Keratinocyte (primary cell): ENCODE measurements at regions not wholly inside any gene's neighbourhood (a gene's known extent, or its start where the extent isn't known, plus 50 kb on each side); places are given as distances from the start of the nearest gene placed in this dataset.

ENCODE experiments used
- CTCF ChIP-seq, 3 experiments: IDR thresholded peaks in 1 of 3; conservative IDR thresholded peaks in 1 of 3; optimal IDR thresholded peaks in 1 of 3; 2 replicates in 2 of 3; 3 replicates in 1 of 3; pipeline versions ENCODE3 to v1.5.1; 2011; ENCODE audit warnings: low read length in 3 of 3, mild to moderate bottlenecking in 3 of 3, moderate library complexity in 2 of 3, control low read depth in 1 of 3, inconsistent platforms in 1 of 3; ENCODE audit not compliant: insufficient read depth in 2 of 3; ENCODE audit errors: extremely low read depth in 1 of 3
- EZH2 ChIP-seq: IDR thresholded peaks from one replicate; pipeline ENCODE4 v1.6.1; 2012; ENCODE audit warnings: inconsistent platforms, mild to moderate bottlenecking, low read length, moderate library complexity

- TF ChIP-seq CTCF (optimal IDR thresholded peaks at IDR 0.05 in 1 of 3, IDR thresholded peaks at IDR 0.05 in 1 of 3, conservative IDR thresholded peaks at IDR 0.05 in 1 of 3; ENCODE audit: extremely low read depth in 1 of 3, insufficient read depth in 2 of 3, low read length in 3 of 3), result no peak
- TF ChIP-seq EZH2, result no peak
These were observed 309.8 kb upstream of the CCDC54 start for GRCh38 chr3:107067421-107067820.
